K562 (cell line): ENCODE measurements at regions not wholly inside any gene's neighbourhood (a gene's known extent, or its start where the extent isn't known, plus 50 kb on each side); places are given as distances from the start of the nearest gene placed in this dataset.

Experiments
- NBN ChIP-seq: fragments of 450-650 bp; IDR thresholded peaks from 2 replicates; pipeline ENCODE4 v1.6.1; 2016; ENCODE audit warnings: low read depth, mild to moderate bottlenecking
- PBX2 ChIP-seq, 2 experiments: IDR thresholded peaks in 1 of 2; conservative IDR thresholded peaks in 1 of 2; 2 replicates each; pipeline ENCODE4 v1.6.1; 2016; ENCODE audit warnings: low read depth in 2 of 2, mild to moderate bottlenecking in 1 of 2, missing compliant biosample characterization in 1 of 2, missing genetic modification characterization in 1 of 2, moderate library complexity in 1 of 2
- POU5F1 ChIP-seq: fragments of 150-350 bp; IDR thresholded peaks from 2 replicates; pipeline ENCODE4 v1.6.1; 2014; ENCODE audit warnings: borderline replicate concordance, low read length, low read depth, mild to moderate bottlenecking; ENCODE audit not compliant: partially characterized antibody
- PTRF ChIP-seq: fragments of 450-650 bp; IDR thresholded peaks from 2 replicates; pipeline ENCODE4 v1.6.1; 2016; ENCODE audit warnings: mild to moderate bottlenecking, missing genetic modification characterization, missing compliant biosample characterization
- SRSF3 ChIP-seq: fragments of 200-400 bp; formaldehyde crosslinking; IDR thresholded peaks from 2 replicates; pipeline ENCODE4 v1.6.1; 2016; ENCODE audit warnings: mild to moderate bottlenecking, low read length, moderate library complexity; ENCODE audit not compliant: insufficient read depth
- THRA ChIP-seq: fragments of 450-650 bp; IDR thresholded peaks from 2 replicates; pipeline ENCODE4 v1.6.1; 2017; ENCODE audit warnings: mild to moderate bottlenecking, moderate library complexity
- ZNF316 ChIP-seq: fragments of 450-650 bp; IDR thresholded peaks from 2 replicates; pipeline ENCODE4 v1.6.1; 2016
- ZNF318 ChIP-seq, 2 experiments: fragments of 450-650 bp; IDR thresholded peaks; 2 replicates each; pipeline ENCODE4 v1.6.1; 2016; ENCODE audit warnings: mild to moderate bottlenecking in 2 of 2, borderline replicate concordance in 1 of 2, low read depth in 1 of 2, moderate library complexity in 1 of 2
- TF ChIP-seq, protein P1 (sequence below), 2 experiments: fragments of 450-650 bp; IDR thresholded peaks; 2 replicates each; pipeline ENCODE4 v1.6.1; 2016
- TF ChIP-seq, protein P2 (sequence below): fragments of 200-800 bp; sonication (Bioruptor generic); IDR thresholded peaks from 2 replicates; pipeline ENCODE4 v1.6.1; 2017; ENCODE audit warnings: missing genetic modification characterization, missing compliant biosample characterization

- TF ChIP-seq ZNF318 (IDR thresholded peaks at IDR 0.05; ENCODE audit: borderline replicate concordance in 1 of 2, low read depth in 1 of 2) (peak in 1 of 2 experiments; percentile 81; a peak in 2 of 4 replicates), THRA (peak; percentile 65; the same call in 1 of the 2 replicates), POU5F1 (no peak), SRSF3 (no peak), ZNF316 (no peak), NBN (no peak), PBX2 (CRISPR knock-in tag; IDR thresholded peaks at IDR 0.05; ENCODE audit: low read depth) (no peak), PBX2 (tag; conservative IDR thresholded peaks at IDR 0.05; ENCODE audit: low read depth) (0 out of 2 replicates have a peak, but pooled peaks have one; percentile 26), PTRF (0 out of 2 replicates have a peak, but pooled peaks have one; percentile 30)
- TF ChIP-seq, protein P1, sequence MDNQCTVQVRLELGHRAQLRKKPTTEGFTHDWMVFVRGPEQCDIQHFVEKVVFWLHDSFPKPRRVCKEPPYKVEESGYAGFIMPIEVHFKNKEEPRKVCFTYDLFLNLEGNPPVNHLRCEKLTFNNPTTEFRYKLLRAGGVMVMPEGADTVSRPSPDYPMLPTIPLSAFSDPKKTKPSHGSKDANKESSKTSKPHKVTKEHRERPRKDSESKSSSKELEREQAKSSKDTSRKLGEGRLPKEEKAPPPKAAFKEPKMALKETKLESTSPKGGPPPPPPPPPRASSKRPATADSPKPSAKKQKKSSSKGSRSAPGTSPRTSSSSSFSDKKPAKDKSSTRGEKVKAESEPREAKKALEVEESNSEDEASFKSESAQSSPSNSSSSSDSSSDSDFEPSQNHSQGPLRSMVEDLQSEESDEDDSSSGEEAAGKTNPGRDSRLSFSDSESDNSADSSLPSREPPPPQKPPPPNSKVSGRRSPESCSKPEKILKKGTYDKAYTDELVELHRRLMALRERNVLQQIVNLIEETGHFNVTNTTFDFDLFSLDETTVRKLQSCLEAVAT (IDR thresholded peaks at IDR 0.05) = peak in 1 of 2 experiments; percentile 66; a peak in 2 of 4 replicates
- TF ChIP-seq, protein P2, sequence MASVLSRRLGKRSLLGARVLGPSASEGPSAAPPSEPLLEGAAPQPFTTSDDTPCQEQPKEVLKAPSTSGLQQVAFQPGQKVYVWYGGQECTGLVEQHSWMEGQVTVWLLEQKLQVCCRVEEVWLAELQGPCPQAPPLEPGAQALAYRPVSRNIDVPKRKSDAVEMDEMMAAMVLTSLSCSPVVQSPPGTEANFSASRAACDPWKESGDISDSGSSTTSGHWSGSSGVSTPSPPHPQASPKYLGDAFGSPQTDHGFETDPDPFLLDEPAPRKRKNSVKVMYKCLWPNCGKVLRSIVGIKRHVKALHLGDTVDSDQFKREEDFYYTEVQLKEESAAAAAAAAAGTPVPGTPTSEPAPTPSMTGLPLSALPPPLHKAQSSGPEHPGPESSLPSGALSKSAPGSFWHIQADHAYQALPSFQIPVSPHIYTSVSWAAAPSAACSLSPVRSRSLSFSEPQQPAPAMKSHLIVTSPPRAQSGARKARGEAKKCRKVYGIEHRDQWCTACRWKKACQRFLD (CRISPR knock-in tag) = no peak
These were observed 237.6 kb upstream of the AMIGO2 start (continued) for GRCh38 chr12:47317175-47317915.
